Mesendoderm (in vitro differentiated cells): ENCODE measurements at regions not wholly inside any gene's neighbourhood (a gene's known extent, or its start where the extent isn't known, plus 50 kb on each side); places are given as distances from the start of the nearest gene placed in this dataset.

ENCODE experiments used
- DNase-seq: peaks from one replicate; pipeline ENCODE4 v3.0.0; 2013
- H2AK5ac ChIP-seq: 2 replicates; pipeline ENCODE4 v1.6.1; 2013; ENCODE audit warnings: low read length, inconsistent platforms
- H2BK120ac ChIP-seq: 2 replicates; pipeline ENCODE4 v1.6.1; 2013; ENCODE audit warnings: low read depth, mild to moderate bottlenecking, low read length, moderate library complexity, mixed read lengths
- H2BK15ac ChIP-seq: replicated peaks from 2 replicates; pipeline ENCODE4 v1.6.1; 2013; ENCODE audit warnings: low read depth, mild to moderate bottlenecking, moderate library complexity
- H2BK5ac ChIP-seq: 2 replicates; pipeline ENCODE4 v1.6.1; 2013; ENCODE audit warnings: low read length, inconsistent platforms
- H3K18ac ChIP-seq: 2 replicates; pipeline ENCODE4 v1.6.1; 2013; ENCODE audit warnings: mild to moderate bottlenecking, low read length, mixed read lengths
- H3K23ac ChIP-seq: one replicate; pipeline ENCODE4 v1.6.1; 2013; ENCODE audit warnings: low read length
- H3K27ac ChIP-seq: 2 replicates; pipeline ENCODE4 v1.5.1; 2013; ENCODE audit warnings: low read depth, mild to moderate bottlenecking, inconsistent platforms, low read length, moderate library complexity
- H3K27me3 ChIP-seq: 2 replicates; pipeline ENCODE4 v1.6.1; 2013; ENCODE audit warnings: low read length, control low read depth, mild to moderate bottlenecking, inconsistent platforms; ENCODE audit not compliant: insufficient read depth, poor library complexity
- H3K36me3 ChIP-seq: 2 replicates; pipeline ENCODE4 v1.6.1; 2013; ENCODE audit warnings: low read length, inconsistent platforms; ENCODE audit not compliant: control insufficient read depth, insufficient read depth
- H3K4ac ChIP-seq: one replicate; pipeline ENCODE4 v1.6.1; 2013; ENCODE audit warnings: low read depth, mild to moderate bottlenecking, low read length, moderate library complexity
- H3K4me1 ChIP-seq: 2 replicates; pipeline ENCODE4 v1.6.1; 2013; ENCODE audit warnings: low read depth, low read length, inconsistent platforms; ENCODE audit not compliant: control insufficient read depth
- H3K4me2 ChIP-seq: 2 replicates; pipeline ENCODE4 v1.6.1; 2013; ENCODE audit warnings: low read length
- H3K4me3 ChIP-seq: 2 replicates; pipeline ENCODE4 v1.5.1; 2013; ENCODE audit warnings: mild to moderate bottlenecking, low read length
- H3K56ac ChIP-seq: one replicate; pipeline ENCODE4 v1.6.1; 2013; ENCODE audit warnings: low read length
- H3K79me1 ChIP-seq: 2 replicates; pipeline ENCODE4 v1.6.1; 2013; ENCODE audit warnings: low read length, inconsistent platforms
- H3K79me2 ChIP-seq: 2 replicates; pipeline ENCODE4 v1.6.1; 2013; ENCODE audit warnings: mild to moderate bottlenecking, low read length; ENCODE audit not compliant: control insufficient read depth, insufficient read depth
- H3K9ac ChIP-seq: 2 replicates; pipeline ENCODE4 v1.6.1; 2013; ENCODE audit warnings: low read length, inconsistent platforms
- H4K5ac ChIP-seq: one replicate; pipeline ENCODE4 v1.6.1; 2013; ENCODE audit warnings: low read length
- H4K8ac ChIP-seq: one replicate; pipeline ENCODE4 v1.6.1; 2013; ENCODE audit warnings: low read depth, mild to moderate bottlenecking, control low read depth, low read length, moderate library complexity
- WGBS: extraction: QIAGEN DNeasy Blood & Tissue Kit; methylation state at CpG from one replicate; pipeline ENCODE4 v1.1.7; 2013; ENCODE audit warnings: low lambda C conversion rate, missing lambda C conversion rate; ENCODE audit not compliant: insufficient coverage; ENCODE audit errors: extremely low coverage; 5-methylcytosine and 5-hydroxymethylcytosine counted together

DNA sequence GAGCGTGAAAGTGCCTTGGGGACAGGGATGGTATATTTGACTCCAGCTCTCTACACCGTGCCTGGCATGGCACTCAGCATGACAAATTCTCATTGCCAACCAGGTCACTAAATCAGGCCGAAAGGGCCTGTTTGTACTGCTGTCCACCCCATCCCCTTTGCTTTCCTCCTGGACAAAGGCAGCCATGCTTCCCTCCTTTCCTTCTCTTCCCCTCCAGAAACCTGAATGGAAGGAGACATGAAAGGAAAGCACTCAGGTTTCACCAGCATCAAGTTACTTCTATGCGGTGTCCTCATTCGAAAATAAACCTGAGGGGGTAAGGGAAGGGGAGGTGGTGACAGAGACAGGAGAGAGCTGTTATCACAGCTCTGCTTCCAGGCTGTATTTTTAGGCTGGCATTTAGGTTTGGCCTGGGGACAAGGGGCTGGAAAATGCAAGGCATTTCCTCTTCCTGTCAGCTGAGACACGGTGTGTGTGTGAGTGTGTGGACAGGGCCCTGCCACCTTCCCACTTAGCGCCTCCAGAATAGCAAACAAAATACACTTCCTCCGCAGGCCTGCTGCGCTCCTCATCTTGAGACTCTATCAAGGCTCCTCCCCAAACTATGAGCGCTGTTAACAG is 79.9 kb upstream of the COL13A1 start:
- Histone ChIP-seq H3K79me2 (no peaks in the 10 kb centered on the region), H3K79me1 (no peaks in the 10 kb centered on the region), H3K27me3 (no peaks in the 10 kb centered on the region), H3K4ac (no peak overlapping the region), H2BK120ac (no peak overlapping the region), H4K8ac (no peak overlapping the region), H3K56ac (peak overlapping the region; percentile 62), H3K4me3 (no peak overlapping the region), H3K4me2 (no peak overlapping the region), H3K36me3 (no peaks in the 10 kb centered on the region), H3K4me1 (peaks cover 5% of the 10 kb centered on the region), H3K23ac (no peak overlapping the region), H4K5ac (no peak overlapping the region), H2BK15ac (no peak overlapping the region), H2BK5ac (peak overlapping the region; percentile 15), H3K9ac (no peak overlapping the region), H2AK5ac (no peak overlapping the region), H3K18ac (no peak overlapping the region), H3K27ac (peak overlapping the region; percentile 84)
- peak; percentile 97 for DNase-seq
- WGBS, result no CpG with 5 or more reads among the region's 10 CpGs

DNA sequence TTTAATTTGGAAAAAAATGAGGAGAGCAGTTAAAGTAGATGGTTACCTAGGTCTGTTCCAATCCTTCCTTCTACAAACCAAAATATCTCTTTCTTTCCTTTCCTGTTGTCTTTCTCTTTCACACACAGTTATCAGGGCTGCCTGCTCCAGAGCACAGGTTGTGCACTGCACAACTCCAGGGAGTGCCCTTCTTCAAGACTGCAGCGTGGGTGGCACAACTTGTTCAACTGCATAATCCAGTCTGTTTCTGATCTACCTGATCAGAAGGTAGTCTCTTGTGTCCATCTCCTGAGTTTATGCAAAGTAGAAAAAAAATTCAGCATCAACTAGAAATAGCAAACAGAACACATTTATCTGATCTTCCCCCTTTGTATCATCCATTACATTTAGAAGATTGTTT is 78.1 kb upstream of the COL13A1 start:
- H2BK15ac ChIP-seq, result no peak overlapping the region
- H3K23ac ChIP-seq, result no peak overlapping the region
- no peaks in the 10 kb centered on the region for H3K79me2 ChIP-seq
- no peak overlapping the region for H3K4ac ChIP-seq
- no peak overlapping the region for H3K18ac ChIP-seq
- no peak overlapping the region for H3K4me3 ChIP-seq
- peaks cover 9% of the 10 kb centered on the region for H3K4me1 ChIP-seq
- H3K4me2 ChIP-seq, result no peak overlapping the region
- no peak for DNase-seq
- no peaks in the 10 kb centered on the region for H3K36me3 ChIP-seq
- no peak overlapping the region for H3K27ac ChIP-seq
- H3K79me1 ChIP-seq, result no peaks in the 10 kb centered on the region
- no peak overlapping the region for H3K9ac ChIP-seq
- no peak overlapping the region for H4K5ac ChIP-seq
- H3K56ac ChIP-seq, result no peak overlapping the region
- H2BK120ac ChIP-seq, result no peak overlapping the region
- H4K8ac ChIP-seq, result no peak overlapping the region
- WGBS, result no CpG with 5 or more reads among the region's 1 CpG
- H2BK5ac ChIP-seq, result no peak overlapping the region
- no peaks in the 10 kb centered on the region for H3K27me3 ChIP-seq
- H2AK5ac ChIP-seq, result no peak overlapping the region

DNA sequence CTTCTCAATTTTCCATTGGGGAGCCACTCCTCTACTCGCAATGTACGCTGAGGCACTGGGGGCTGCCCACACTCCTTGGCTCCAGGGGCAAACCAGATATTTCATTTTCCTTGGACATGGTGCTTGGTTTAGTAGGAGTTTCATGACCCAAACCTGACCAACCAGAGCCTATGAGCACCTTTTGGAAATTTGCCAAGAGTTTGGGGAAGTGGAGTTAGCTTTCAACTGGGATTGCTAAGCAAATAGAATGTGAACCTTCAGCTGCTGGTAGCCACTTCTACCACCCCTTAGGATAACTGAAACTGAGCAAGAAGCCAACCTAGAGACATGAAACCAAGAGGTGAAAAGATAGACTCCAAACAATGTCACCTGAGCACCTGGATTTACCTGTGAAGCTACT is 74.9 kb upstream of the COL13A1 start:
- Histone ChIP-seq H3K4ac (no peak overlapping the region), H3K9ac (no peak overlapping the region), H4K8ac (no peak overlapping the region), H2BK5ac (no peak overlapping the region), H3K56ac (no peak overlapping the region), H3K36me3 (no peaks in the 10 kb centered on the region), H3K79me2 (no peaks in the 10 kb centered on the region), H2BK15ac (no peak overlapping the region), H4K5ac (no peak overlapping the region), H3K27ac (no peak overlapping the region), H3K27me3 (no peaks in the 10 kb centered on the region), H3K18ac (no peak overlapping the region), H3K4me3 (no peak overlapping the region), H3K4me2 (no peak overlapping the region), H3K23ac (no peak overlapping the region), H2AK5ac (no peak overlapping the region), H3K4me1 (peaks cover 9% of the 10 kb centered on the region), H3K79me1 (no peaks in the 10 kb centered on the region), H2BK120ac (no peak overlapping the region)
- DNase-seq, result no peak
- no CpG with 5 or more reads among the region's 2 CpGs for WGBS

DNA sequence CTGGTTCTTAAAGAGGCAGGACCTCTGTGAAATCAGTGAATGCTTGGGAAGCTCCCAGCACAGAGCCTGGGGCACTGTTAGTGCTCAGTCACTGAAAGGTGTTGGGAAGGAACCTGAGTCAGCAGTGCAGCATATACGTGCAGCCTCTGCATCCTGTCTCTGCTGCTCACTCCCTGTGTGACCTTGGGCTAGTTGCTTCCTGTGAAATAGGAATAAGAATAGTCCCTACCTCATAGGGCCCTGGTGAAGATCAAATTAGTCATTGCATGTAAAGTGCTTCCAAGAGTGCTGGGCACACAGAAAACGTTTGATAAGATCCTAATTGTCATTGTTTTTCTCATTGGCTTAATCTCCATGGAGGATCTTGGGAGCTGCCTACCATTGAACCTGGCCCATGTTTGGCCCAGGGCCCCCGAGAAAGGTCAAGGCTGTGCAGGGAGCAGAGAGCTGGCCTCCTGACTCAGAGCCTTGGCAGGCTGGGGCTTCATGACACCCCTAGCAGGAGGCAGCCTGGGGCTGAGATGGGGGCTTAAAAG is 73.3 kb upstream of the COL13A1 start:
- Histone ChIP-seq H3K23ac (no peak overlapping the region), H2BK120ac (no peak overlapping the region), H3K36me3 (no peaks in the 10 kb centered on the region), H2BK15ac (no peak overlapping the region), H3K9ac (no peak overlapping the region), H4K5ac (no peak overlapping the region), H3K27ac (no peak overlapping the region), H3K18ac (no peak overlapping the region), H3K56ac (no peak overlapping the region), H3K4me2 (no peak overlapping the region), H2BK5ac (no peak overlapping the region), H3K4me3 (no peak overlapping the region), H3K27me3 (no peaks in the 10 kb centered on the region), H3K79me2 (no peaks in the 10 kb centered on the region), H3K4ac (no peak overlapping the region), H3K79me1 (no peaks in the 10 kb centered on the region), H4K8ac (no peak overlapping the region), H2AK5ac (no peak overlapping the region), H3K4me1 (peaks cover 4% of the 10 kb centered on the region)
- DNase-seq, result peak; percentile 96
- WGBS, result no CpG with 5 or more reads among the region's 3 CpGs

DNA sequence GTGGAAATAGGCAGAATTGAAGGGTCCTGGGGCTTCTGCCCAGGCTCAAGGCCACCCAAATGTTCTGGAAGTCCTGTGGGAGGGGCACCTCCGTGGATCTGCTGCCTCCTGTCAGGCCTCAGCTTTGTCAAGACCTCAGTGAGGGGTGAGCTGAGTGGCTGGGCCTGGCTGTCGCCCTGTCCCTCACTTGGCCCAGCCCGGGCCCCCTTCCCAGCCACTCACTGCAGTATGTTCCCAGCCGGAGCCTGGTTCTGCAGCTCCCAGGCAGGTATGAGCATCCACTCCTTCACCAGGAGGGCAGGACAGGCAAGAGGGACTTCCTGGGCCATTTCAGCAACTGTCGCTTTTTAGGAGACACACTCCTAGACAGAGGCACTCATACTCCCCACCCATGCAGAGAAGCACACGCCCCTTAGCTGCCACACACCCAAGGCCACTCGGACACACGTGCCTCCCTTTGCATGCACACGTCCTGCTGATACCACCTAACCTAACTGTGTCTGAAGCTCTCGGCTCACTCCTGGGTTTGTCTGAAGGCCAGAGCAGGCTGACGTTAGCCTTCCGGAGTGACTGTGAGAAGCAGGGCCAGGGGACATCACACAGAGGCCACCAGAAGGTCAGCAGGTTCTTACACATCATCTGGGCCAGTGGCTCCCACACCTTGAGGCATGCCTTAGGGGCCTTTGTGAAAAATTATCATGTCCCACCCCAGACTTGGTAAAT is 72.2 kb upstream of the COL13A1 start:
- H3K27me3 ChIP-seq, result no peaks in the 10 kb centered on the region
- H4K8ac ChIP-seq, result no peak overlapping the region
- H3K23ac ChIP-seq, result no peak overlapping the region
- no peak overlapping the region for H2BK5ac ChIP-seq
- H2BK120ac ChIP-seq, result no peak overlapping the region
- H2BK15ac ChIP-seq, result no peak overlapping the region
- no peaks in the 10 kb centered on the region for H3K79me1 ChIP-seq
- no peak overlapping the region for H3K56ac ChIP-seq
- H3K18ac ChIP-seq, result no peak overlapping the region
- H3K4me1 ChIP-seq, result peaks cover 4% of the 10 kb centered on the region
- no peak overlapping the region for H3K27ac ChIP-seq
- H3K79me2 ChIP-seq, result no peaks in the 10 kb centered on the region
- no peak overlapping the region for H3K4me2 ChIP-seq
- no peak overlapping the region for H3K4me3 ChIP-seq
- WGBS, result no CpG with 5 or more reads among the region's 12 CpGs
- H3K4ac ChIP-seq, result no peak overlapping the region
- H3K36me3 ChIP-seq, result no peaks in the 10 kb centered on the region
- H2AK5ac ChIP-seq, result no peak overlapping the region
- no peak overlapping the region for H4K5ac ChIP-seq
- H3K9ac ChIP-seq, result no peak overlapping the region
- DNase-seq, result no peak
